ENCODE measurements at regions not wholly inside any gene's neighbourhood (a gene's known extent, or its start where the extent isn't known, plus 50 kb on each side); places are given as distances from the start of the nearest gene placed in this dataset.

- TF ChIP-seq CTCF (IDR thresholded peaks at IDR 0.05), result no peak
- no peak for TF ChIP-seq EZH2 (IDR thresholded peaks at IDR 0.05)
- TF ChIP-seq EZH2phosphoT487 (IDR thresholded peaks at IDR 0.05), result no peak
Measured at GRCh38 chr2:71892896-71893295, 254.8 kb downstream of the CYP26B1 start.

Measured in neural progenitor cell (in vitro differentiated cells).